Motor neuron (in vitro differentiated cells): ENCODE measurements at regions not wholly inside any gene's neighbourhood (a gene's known extent, or its start where the extent isn't known, plus 50 kb on each side); places are given as distances from the start of the nearest gene placed in this dataset.

Experiments
- ATAC-seq, 8 experiments: fragments of 200-7000 bp; cut with Tn5 transposase; replicated peaks in 6 of 8; 2 replicates each; pipeline ENCODE4 v1.8.0; 2021; ENCODE audit warnings: mild to moderate bottlenecking in 8 of 8, moderate library complexity in 8 of 8
- H3K27ac ChIP-seq, 2 donors: fragments of 250-450 bp; sonication (Bioruptor Pico); 2 replicates each; pipeline ENCODE4 v1.9.0; 2021; ENCODE audit warnings: antibody characterized with exemption in 2 of 2, mild to moderate bottlenecking in 2 of 2, moderate library complexity in 1 of 2
- H3K4me1 ChIP-seq, 2 donors: fragments of 250-450 bp; sonication (Bioruptor Pico); replicated peaks in 1 of 2; 2 replicates each; pipeline ENCODE4 v1.6.1; 2021; ENCODE audit warnings: antibody characterized with exemption in 2 of 2, mild to moderate bottlenecking in 2 of 2, moderate library complexity in 1 of 2
- H3K4me3 ChIP-seq, 5 donors: fragments of 250-450 bp; sonication (Bioruptor Pico); 2 replicates each; pipeline ENCODE4 v1.9.0; 2021; ENCODE audit warnings: antibody characterized with exemption in 5 of 5, mild to moderate bottlenecking in 5 of 5, moderate library complexity in 4 of 5
- WGBS, 10 experiments: fragments of 450-650 bp; shearing (Covaris generic); methylation state at CpG; one replicate each; pipeline ENCODE4 v1.0.0; 2022; 5-methylcytosine and 5-hydroxymethylcytosine counted together
- in situ Hi-C, 9 experiments: fragments of 400-800 bp; cut with MboI; loops; one replicate each; pipeline ENCODE4 v1.15.0; 2021; ENCODE audit warnings: low sequenced_read_pairs in 9 of 9, low pct_unique_long_range_greater_than_20kb in 2 of 9; ENCODE audit not compliant: unreplicated experiment in 9 of 9

DNA sequence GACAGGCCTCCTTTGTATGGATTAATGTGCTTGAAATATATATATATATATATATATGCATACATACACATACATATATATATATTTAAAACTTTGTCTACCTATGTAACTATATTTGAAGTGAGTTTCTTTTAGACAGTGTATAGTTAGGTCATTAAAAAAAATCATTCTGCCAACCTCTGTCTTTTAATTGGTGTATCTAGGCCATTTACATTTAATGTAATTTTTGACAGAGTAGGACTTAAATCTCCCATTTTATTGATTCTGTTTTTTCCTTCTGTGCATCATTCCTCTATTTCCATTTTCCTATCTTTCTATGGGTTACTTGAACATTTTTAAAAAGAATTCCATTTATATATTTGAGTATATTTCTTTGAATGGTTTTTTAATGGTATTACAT is 125.2 kb downstream of the IRF8 start:
- ATAC-seq, result no peak
- H3K27ac ChIP-seq, result no peak overlapping the region
- in situ Hi-C loops, result loop anchor here in 2 of 9 experiments (25.0 kb wide), 2 partner anchors 187 to 212 kb away; no protein-coding TSS in a partner anchor
- no peak overlapping the region for H3K4me3 ChIP-seq
- peaks cover 0 to 2% of the 10 kb centered on the region in 2 donors for H3K4me1 ChIP-seq

DNA sequence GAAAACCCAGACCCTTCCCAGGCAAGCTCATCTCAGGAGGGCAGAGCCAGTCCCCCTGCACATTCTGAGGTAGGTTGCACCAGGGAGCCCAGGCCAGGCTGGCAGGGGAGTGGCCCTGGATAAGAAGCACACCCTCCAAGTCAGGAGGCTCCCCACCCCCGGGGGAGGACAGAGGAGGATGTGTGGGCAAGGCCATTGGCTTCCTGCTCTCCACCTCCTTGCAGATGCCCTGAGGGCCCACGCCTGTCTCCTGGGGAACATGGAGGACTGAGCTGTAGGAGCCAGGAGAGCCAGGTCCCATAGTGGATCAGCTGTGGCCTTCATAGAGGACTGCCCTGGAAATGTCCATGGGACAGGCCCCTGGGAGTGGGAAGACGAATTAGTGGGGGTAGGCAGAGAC is 126.7 kb downstream of the IRF8 start:
- no peak for ATAC-seq
- WGBS, 10 experiments, result 80% methylated on average over 1 of the region's 3 CpGs; no CpG with 5 or more reads in 9 of the 10 experiments
- Histone ChIP-seq H3K4me1 (peaks cover 0 to 3% of the 10 kb centered on the region in 2 donors), H3K27ac (no peak overlapping the region), H3K4me3 (no peak overlapping the region)
- in situ Hi-C loops, result no loop called here

DNA sequence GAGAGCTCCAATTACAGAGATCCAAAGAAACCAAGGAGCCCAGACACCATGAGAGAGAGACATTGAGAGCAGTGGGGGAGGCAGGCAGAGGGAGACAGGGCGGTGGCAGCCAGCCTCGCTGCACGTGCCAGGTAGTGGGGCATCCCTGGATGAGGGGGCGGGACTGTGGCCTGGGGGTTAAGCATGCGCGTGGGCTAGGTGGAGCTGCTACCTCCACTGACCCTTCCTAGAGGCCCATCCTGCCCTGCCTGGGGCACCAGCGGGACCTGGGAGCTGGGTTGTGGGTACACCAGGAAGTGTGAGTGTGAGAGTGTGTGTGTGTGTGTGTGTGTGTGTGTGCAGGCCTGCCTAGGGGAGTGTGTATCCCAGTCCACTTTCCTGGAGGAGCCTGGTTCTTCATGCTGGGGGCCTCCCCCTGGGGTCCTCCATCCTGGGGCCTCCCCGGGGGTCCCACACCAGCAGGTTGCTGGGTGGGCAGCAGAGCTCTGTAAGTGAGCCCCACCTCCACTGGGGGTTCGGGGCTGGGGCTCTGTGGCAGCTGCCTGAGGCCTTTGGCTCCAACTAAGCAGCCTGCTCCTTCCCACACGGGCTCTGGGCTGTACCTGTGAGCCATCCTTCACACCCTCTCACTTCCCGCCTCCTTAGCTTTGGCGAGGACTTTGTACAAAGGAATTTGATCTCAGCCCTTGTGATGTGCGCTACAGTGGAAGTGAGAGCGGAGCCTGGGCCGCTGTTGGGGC is 127.4 kb downstream of the IRF8 start:
- Histone ChIP-seq H3K27ac (no peak overlapping the region), H3K4me3 (no peak overlapping the region), H3K4me1 (peaks cover 0 to 3% of the 10 kb centered on the region in 2 donors)
- in situ Hi-C loops, result no loop called here
- 0 to 100% (median 57%) methylated on average over 1 to 3 of the region's 15 CpGs; no CpG with 5 or more reads in 6 of the 10 experiments for WGBS, 10 experiments
- no peak for ATAC-seq

DNA sequence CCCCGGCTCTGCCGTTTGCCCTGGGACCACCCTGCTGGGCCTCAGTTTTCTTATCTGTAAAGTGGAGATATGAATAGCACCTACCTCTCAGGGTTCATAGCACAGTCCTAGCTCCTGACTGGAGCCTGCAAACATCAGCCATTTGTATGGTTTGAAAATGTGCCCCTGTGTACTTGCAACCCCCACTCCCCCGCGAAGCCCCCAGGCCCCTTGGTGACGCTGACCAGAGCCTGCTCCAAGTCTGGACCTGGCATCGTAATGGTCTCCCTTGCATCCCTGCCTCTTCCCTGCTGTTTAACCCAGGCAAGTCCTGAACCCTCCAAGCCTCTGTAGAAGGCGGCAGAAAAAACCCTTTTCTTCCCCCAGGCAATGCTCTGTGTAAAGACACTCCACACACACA is 128.0 kb downstream of the IRF8 start:
- WGBS, 10 experiments, result 87 to 100% methylated on average over 1 to 3 of the region's 7 CpGs; no CpG with 5 or more reads in 8 of the 10 experiments
- ATAC-seq, result no peak
- in situ Hi-C loops, result no loop called here

DNA sequence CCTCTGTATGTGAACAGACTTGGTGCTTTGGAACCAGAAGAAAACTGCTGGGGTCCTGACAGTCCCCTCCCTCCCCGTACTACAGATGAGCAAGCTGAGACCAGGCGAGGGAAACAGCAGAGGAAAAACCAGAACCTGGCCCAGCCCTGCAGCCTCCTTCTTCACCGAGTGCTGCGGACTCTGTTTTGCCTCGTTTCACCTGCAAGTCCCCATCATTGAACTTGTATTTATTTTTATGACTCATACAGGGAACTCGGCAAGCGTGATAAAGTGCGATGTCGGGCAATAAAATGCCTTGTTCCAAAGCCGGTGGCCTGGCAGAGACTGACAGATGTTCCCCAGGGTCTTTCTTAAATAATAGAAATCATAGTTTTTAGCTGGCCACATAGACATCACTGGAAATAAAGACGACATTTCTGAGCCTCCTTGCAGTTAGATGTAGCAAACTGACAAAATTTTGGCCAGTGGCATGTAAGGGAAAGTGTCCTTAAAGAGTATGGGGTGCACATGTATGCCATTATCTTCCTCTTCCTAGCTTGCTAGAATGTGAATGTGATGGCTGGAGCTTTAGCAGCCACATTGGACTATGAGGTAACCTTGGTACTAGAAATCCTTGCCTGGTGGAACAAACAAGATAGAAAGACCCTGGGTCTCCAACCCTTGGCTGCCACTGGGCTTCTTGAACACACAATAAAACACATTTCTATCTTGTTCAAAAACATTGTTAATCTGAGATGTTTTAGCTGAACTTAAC is 128.6 kb downstream of the IRF8 start:
- H3K4me1 ChIP-seq, result peaks cover 8 to 12% of the 10 kb centered on the region in 2 donors
- no peak overlapping the region for H3K4me3 ChIP-seq
- no peak for ATAC-seq
- in situ Hi-C loops, result no loop called here
- WGBS, 10 experiments, result 65 to 94% (median 77%) methylated on average over 4 to 10 of the region's 11 CpGs
- H3K27ac ChIP-seq, result no peak overlapping the region

More for the DNA sequence above, 128.0 kb downstream of the IRF8 start:
- H3K27ac ChIP-seq, result no peak overlapping the region
- H3K4me3 ChIP-seq, result no peak overlapping the region
- peaks cover 2 to 6% of the 10 kb centered on the region in 2 donors for H3K4me1 ChIP-seq

DNA sequence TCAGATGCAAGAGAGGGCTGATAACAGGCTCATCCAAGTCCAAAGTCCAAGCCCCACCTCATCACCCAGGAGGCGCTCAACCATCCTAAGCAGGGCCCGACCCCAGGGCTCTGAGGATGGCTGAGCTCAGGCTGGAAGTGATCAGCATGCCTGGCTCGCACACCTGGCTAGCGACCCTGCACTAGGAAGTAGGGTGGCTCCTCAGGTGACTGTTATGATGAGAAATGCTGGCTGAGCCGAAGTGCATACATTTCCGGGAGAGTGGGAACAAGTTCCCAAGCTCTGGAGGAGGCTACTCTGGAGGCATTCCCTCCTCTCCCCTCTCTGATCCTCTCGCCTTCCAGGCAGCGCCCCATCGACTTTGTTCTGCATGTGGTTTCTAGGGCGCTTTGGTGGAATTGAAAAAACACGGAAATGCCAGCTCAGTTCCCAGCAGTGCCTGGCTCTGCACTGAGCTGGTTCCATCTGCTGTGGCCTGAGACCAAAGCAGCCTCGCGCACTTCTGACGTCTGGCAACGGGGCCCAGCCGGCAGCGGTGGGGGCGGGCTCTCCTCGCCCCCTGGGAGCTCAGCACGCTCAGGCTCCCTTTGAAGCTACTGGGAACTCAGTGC is 130.3 kb downstream of the IRF8 start:
- peak in 6 of 8 experiments; percentile 79 to 91 (median 84) for ATAC-seq
- peaks cover 17 to 22% of the 10 kb centered on the region in 2 donors for H3K4me1 ChIP-seq
- WGBS, 10 experiments, result 0 to 80% (median 54%) methylated on average over 2 to 7 of the region's 20 CpGs; no CpG with 5 or more reads in 3 of the 10 experiments
- no peak overlapping the region for H3K4me3 ChIP-seq
- H3K27ac ChIP-seq, result no peak overlapping the region
- in situ Hi-C loops, result no loop called here

DNA sequence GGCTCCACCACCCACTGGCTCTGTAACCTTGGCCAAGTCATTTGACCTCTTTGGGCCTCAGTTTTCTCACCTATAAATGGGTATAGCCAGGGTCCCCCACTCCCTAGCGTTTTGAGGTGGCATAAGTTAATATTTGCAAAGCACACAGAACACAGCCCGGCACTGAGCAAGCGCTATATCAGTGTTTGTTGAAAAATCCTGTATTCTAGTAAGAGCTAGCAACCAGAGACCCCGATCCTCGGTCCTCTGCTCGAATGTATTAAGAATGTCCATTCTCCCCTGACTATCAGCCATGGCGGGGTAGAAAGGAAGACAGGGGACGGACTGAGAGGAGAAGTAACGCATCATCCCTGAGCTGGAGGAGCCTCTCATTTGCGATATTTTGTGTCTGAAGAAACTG is 131.2 kb downstream of the IRF8 start:
- ATAC-seq, result no peak
- 38 to 100% (median 88%) methylated on average over 2 to 6 of the region's 10 CpGs; no CpG with 5 or more reads in 2 of the 10 experiments for WGBS, 10 experiments
- in situ Hi-C loops, result no loop called here
- Histone ChIP-seq H3K4me1 (peaks cover 17 to 22% of the 10 kb centered on the region in 2 donors), H3K27ac (no peak overlapping the region), H3K4me3 (no peak overlapping the region)

DNA sequence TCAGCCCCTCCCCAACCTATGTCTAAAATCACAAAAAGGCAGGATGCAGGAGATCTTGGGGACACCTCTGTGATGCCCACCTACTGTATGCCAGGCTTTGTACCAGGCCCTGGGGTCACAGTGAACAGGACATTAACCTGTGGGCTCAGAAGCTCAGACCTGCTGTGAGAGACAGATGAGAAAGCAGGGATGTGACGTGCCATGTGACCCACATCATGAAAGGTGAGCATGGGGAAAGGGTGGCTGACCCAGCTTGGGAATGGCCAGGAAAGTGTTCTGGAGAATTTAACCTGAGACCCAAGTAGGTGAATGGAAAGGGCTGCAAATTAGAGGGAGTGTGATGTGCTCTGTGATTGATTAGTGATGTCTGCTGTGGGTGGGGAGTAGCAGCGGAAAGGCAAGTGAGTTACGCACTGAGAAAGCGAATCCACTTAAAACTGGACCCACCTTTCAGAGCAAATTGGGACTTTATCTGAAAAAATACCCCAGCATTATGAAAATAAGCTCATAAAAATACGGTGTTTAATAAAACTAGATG is 132.2 kb downstream of the IRF8 start:
- no peak overlapping the region for H3K4me3 ChIP-seq
- H3K27ac ChIP-seq, result no peak overlapping the region
- in situ Hi-C loops, result no loop called here
- no peak for ATAC-seq
- 10 to 93% (median 70%) methylated on average over 1 to 5 of the region's 5 CpGs; no CpG with 5 or more reads in 1 of the 10 experiments for WGBS, 10 experiments
- H3K4me1 ChIP-seq, result peaks cover 17 to 22% of the 10 kb centered on the region in 2 donors

DNA sequence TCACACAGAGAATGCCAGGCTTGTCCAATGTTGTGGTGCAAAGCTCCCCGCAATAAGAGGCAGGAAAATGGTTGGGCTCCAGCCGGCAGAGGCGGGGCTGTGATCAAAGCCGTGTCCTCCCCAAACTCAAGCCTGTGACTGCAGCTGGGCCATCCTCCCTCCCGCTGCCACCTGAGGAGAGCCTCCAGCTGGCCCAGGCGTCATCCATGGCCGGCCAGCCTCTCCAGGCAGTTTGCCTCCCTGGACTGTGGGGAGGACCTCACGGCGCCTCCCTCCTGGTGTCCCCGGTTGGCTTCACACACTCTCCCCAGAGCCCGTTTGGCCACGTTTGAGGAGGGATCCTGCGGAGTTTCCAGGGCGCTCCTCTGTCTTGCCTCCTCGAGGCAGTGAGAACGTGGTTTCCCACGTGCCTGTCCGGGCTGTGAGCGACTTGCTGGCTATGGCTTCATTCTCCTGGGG is 134.1 kb downstream of the IRF8 start:
- Histone ChIP-seq H3K4me1 (peaks cover 17 to 22% of the 10 kb centered on the region in 2 donors), H3K27ac (no peak overlapping the region), H3K4me3 (no peak overlapping the region)
- 0 to 30% (median 23%) methylated on average over 2 to 11 of the region's 19 CpGs; no CpG with 5 or more reads in 4 of the 10 experiments for WGBS, 10 experiments
- in situ Hi-C loops, result no loop called here
- peak in 6 of 8 experiments; percentile 2 to 68 (median 52) for ATAC-seq

DNA sequence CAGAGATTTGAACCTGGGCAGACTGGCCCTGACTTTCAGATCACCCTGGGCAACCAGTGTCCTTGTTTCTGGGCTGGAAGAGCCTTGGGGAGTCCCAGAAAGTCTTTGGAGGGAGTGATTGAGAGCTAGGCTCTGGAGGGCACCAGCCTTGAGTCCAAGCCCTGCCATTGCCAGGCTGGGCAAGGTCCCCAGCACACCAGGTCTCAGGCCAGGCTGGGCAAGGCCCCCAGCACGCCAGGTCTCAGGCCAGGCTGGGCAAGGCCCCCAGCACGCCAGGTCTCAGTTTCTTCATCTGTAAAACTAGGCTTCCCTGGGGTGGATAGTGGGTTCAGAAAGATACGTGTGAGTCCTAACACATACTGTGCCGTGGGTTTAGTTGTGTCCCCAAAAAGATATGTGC is 135.0 kb downstream of the IRF8 start:
- Histone ChIP-seq H3K4me1 (peaks cover 17 to 32% of the 10 kb centered on the region in 2 donors), H3K27ac (no peak overlapping the region), H3K4me3 (no peak overlapping the region)
- in situ Hi-C loops, result no loop called here
- ATAC-seq, result no peak
- 0 to 100% methylated on average over 1 of the region's 4 CpGs; no CpG with 5 or more reads in 8 of the 10 experiments for WGBS, 10 experiments

DNA sequence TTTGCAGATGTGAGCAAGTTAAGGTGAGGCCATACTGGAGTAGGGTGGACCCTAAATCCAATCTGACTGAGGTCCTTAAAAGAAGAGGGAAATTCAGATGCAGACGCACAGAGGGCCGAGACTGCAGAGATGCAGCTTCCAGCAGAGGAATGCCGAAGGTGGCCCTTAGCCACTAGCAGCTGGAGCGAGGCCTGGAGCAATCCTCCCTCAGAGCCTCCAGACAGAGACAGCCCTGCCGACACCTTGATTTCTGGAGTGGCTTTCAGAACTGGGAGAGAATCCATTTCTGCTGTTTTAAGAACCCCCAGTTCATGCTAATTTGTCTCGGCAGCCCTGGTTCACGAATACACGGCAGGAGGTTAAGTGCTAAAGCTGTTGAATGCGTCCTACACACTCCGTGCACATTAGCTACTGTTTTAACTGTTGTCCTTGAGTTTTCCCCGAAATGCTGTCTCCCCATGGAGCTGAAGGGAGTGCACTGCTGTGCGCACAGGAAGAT is 135.5 kb downstream of the IRF8 start:
- Histone ChIP-seq H3K27ac (no peak overlapping the region), H3K4me3 (no peak overlapping the region), H3K4me1 (peaks cover 17 to 34% of the 10 kb centered on the region in 2 donors)
- no peak for ATAC-seq
- in situ Hi-C loops, result no loop called here
- WGBS, 10 experiments, result 42 to 88% (median 69%) methylated on average over 5 to 7 of the region's 12 CpGs; no CpG with 5 or more reads in 4 of the 10 experiments

DNA sequence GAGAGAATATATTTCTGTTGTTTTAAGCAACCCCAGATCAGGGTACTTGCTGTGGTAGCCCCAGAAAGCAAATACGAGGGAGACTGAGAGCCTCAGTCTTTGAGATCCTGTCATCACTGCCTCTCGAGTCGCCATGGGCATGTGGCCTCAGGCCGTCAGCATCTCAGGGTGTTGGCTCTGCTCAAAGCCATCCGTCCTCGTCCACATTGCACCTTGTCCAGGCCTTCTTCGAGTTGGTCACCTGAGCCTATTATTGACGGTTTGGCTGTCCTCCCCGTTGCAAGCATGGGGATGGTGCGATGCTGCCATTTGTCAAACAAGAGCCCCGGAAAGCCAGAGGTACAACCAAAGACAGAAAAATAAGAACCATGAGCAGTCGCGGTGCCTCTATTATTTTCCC is 136.9 kb downstream of the IRF8 start:
- in situ Hi-C loops, result no loop called here
- Histone ChIP-seq H3K4me1 (peaks cover 17 to 35% of the 10 kb centered on the region in 2 donors), H3K4me3 (no peak overlapping the region), H3K27ac (no peak overlapping the region)
- WGBS, 10 experiments, result 37 to 100% (median 77%) methylated on average over 1 to 11 of the region's 13 CpGs; no CpG with 5 or more reads in 5 of the 10 experiments
- no peak for ATAC-seq
